OCI-LY3 (cell line): ENCODE measurements at regions not wholly inside any gene's neighbourhood (a gene's known extent, or its start where the extent isn't known, plus 50 kb on each side); places are given as distances from the start of the nearest gene placed in this dataset.

Experiments used
- H2AFZ ChIP-seq: fragments of 200-600, 300-600 bp; shearing (Covaris generic); 2 replicates; pipeline ENCODE4 v1.6.0; 2014; ENCODE audit warnings: antibody characterized with exemption, low read depth, low read length
- H3K27ac ChIP-seq: fragments of 200-600, 300-600 bp; sonication (generic); 2 replicates; pipeline ENCODE4 v1.5.1; 2014; ENCODE audit warnings: mild to moderate bottlenecking, low read length, moderate library complexity, mixed read lengths
- H3K27me3 ChIP-seq: fragments of 200-600, 300-600 bp; sonication (generic); 2 replicates; pipeline ENCODE4 v1.6.1; 2014; ENCODE audit warnings: low read depth, low read length, mixed read lengths
- H3K36me3 ChIP-seq: fragments of 200-600, 300-600 bp; sonication (generic); replicated peaks from 2 replicates; pipeline ENCODE3; 2014; ENCODE audit warnings: low read depth, low read length, mixed read lengths
- H3K4me1 ChIP-seq: fragments of 300-600, 200-600 bp; sonication (generic); 2 replicates; pipeline ENCODE4 v1.6.1; 2014; ENCODE audit warnings: low read length, mixed read lengths
- H3K4me2 ChIP-seq: fragments of 200-600, 300-600 bp; sonication (generic); 2 replicates; pipeline ENCODE4 v1.6.1; 2014; ENCODE audit warnings: low read length, mixed read lengths
- H3K4me3 ChIP-seq: fragments of 300-600, 200-600 bp; sonication (generic); 2 replicates; pipeline ENCODE4 v1.5.1; 2014; ENCODE audit warnings: antibody characterized with exemption, mild to moderate bottlenecking, low read length, moderate library complexity
- H3K79me2 ChIP-seq: fragments of 300-600, 200-600 bp; shearing (Covaris generic); 2 replicates; pipeline ENCODE4 v1.6.1; 2014; ENCODE audit warnings: mild to moderate bottlenecking, low read length, mixed read lengths
- H3K9ac ChIP-seq: fragments of 300-600, 200-600 bp; shearing (Covaris generic); 2 replicates; pipeline ENCODE4 v1.6.0; 2014; ENCODE audit warnings: mild to moderate bottlenecking, low read length, moderate library complexity
- H3K9me3 ChIP-seq: fragments of 200-600, 300-600 bp; shearing (Covaris generic); 2 replicates; pipeline ENCODE4 v1.6.1; 2014; ENCODE audit warnings: low read length, mixed read lengths; ENCODE audit not compliant: insufficient read depth
- H4K20me1 ChIP-seq: fragments of 200-600, 300-600 bp; sonication (generic); 2 replicates; pipeline ENCODE4 v1.6.1; 2016; ENCODE audit warnings: low read length, mixed read lengths; ENCODE audit not compliant: insufficient read depth
- EZH2phosphoT487 ChIP-seq: fragments of 200-600 bp; shearing (Covaris generic); IDR thresholded peaks from 2 replicates; pipeline ENCODE4 v1.6.1; 2018; ENCODE audit warnings: antibody characterized with exemption, mixed run types, low read depth
- TF ChIP-seq, protein P1 (sequence below): fragments of 200-600, 300-600 bp; sonication (generic); IDR thresholded peaks from 2 replicates; pipeline ENCODE4 v1.5.1; 2014; ENCODE audit warnings: antibody characterized with exemption, low read length, low read depth

DNA sequence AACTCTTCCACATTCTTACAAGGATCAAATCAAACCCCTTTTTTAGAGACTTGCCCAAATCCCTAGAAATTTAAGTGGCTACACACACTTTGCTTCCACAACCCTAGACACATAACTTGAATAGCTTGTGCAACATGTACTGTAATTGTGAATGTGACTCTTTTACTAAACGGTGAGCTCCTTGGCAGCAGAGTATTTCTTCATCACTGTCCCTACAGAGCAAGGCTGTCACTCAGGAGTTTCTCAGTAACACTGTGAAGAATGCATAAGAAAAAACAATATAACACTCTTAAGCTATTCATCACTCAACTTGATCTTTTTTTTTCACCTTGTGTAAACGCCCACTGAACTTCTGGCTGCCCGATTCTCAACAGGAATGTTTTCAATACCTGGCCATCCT, 53.8 kb upstream of the ADAMTS18 start:
- Histone ChIP-seq H3K4me1 (no peaks in the 10 kb centered on the region), H3K36me3 (no peaks in the 10 kb centered on the region), H2AFZ (no peak overlapping the region), H3K4me2 (no peak overlapping the region), H3K9ac (no peak overlapping the region), H3K27ac (no peak overlapping the region), H3K4me3 (no peak overlapping the region), H3K79me2 (no peaks in the 10 kb centered on the region), H3K27me3 (peaks cover 38% of the 10 kb centered on the region), H3K9me3 (no peaks in the 10 kb centered on the region), H4K20me1 (no peaks in the 10 kb centered on the region)
- TF ChIP-seq, protein P1, sequence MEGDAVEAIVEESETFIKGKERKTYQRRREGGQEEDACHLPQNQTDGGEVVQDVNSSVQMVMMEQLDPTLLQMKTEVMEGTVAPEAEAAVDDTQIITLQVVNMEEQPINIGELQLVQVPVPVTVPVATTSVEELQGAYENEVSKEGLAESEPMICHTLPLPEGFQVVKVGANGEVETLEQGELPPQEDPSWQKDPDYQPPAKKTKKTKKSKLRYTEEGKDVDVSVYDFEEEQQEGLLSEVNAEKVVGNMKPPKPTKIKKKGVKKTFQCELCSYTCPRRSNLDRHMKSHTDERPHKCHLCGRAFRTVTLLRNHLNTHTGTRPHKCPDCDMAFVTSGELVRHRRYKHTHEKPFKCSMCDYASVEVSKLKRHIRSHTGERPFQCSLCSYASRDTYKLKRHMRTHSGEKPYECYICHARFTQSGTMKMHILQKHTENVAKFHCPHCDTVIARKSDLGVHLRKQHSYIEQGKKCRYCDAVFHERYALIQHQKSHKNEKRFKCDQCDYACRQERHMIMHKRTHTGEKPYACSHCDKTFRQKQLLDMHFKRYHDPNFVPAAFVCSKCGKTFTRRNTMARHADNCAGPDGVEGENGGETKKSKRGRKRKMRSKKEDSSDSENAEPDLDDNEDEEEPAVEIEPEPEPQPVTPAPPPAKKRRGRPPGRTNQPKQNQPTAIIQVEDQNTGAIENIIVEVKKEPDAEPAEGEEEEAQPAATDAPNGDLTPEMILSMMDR, result no peak
- no peak for TF ChIP-seq EZH2phosphoT487

DNA sequence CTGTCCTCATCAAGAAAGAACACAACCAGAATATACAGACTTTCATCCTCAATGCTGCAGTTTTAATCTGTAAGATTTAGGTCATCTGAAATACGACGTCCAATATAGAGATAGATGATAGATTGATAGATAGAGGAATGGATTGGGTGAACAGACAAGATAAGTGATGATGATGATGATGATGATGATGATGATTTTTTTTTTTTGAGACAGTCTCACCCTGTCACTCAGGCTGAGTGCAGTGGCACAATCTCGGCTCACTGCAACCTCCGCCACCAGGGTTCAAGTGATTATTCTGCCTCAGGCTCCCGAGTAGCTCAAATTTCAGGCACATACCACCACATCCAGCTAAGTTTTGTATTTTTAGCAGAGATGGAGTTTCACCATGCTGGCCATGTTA, 56.3 kb upstream of the ADAMTS18 start:
- H3K27me3 ChIP-seq, result peaks cover 21% of the 10 kb centered on the region; the same call in 1 of the 2 replicates

DNA sequence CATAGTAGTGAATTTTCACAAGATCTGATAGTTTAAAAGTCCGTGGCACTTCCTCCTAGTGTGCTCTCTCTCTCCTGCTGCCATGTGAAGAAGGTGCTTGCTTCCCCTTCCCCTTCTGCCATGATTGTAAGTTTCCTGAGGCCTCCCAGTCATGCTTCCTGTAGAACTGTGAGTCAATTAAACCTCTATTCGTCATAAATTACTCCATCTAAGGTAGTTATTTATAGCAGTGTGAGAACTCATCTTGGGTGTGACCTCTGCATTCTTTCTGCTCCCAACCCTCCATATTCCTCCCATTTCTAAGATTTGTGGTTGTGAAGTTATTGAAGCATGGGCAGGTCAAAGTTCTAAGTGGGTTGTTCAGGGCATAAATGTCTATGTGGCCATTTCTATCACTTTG, 62.1 kb upstream of the ADAMTS18 start:
- TF ChIP-seq EZH2phosphoT487, result no peak
- TF ChIP-seq, protein P1, result no peak
- Histone ChIP-seq H3K27ac (no peak overlapping the region), H3K4me2 (no peak overlapping the region), H3K79me2 (no peaks in the 10 kb centered on the region), H3K9ac (no peak overlapping the region), H3K9me3 (no peaks in the 10 kb centered on the region), H2AFZ (no peak overlapping the region), H3K36me3 (no peaks in the 10 kb centered on the region), H3K4me3 (no peak overlapping the region), H3K4me1 (peaks cover 11% of the 10 kb centered on the region), H4K20me1 (no peaks in the 10 kb centered on the region), H3K27me3 (peaks cover 12% of the 10 kb centered on the region; the same call in 1 of the 2 replicates)

More for the DNA sequence above, 56.3 kb upstream of the ADAMTS18 start:
- Histone ChIP-seq H3K27ac (no peak overlapping the region), H2AFZ (no peak overlapping the region), H3K4me1 (no peaks in the 10 kb centered on the region), H4K20me1 (no peaks in the 10 kb centered on the region), H3K79me2 (no peaks in the 10 kb centered on the region), H3K4me3 (no peak overlapping the region), H3K9ac (no peak overlapping the region), H3K4me2 (no peak overlapping the region), H3K9me3 (no peaks in the 10 kb centered on the region), H3K36me3 (no peaks in the 10 kb centered on the region)
- TF ChIP-seq EZH2phosphoT487, result no peak
- TF ChIP-seq, protein P1, result no peak

DNA sequence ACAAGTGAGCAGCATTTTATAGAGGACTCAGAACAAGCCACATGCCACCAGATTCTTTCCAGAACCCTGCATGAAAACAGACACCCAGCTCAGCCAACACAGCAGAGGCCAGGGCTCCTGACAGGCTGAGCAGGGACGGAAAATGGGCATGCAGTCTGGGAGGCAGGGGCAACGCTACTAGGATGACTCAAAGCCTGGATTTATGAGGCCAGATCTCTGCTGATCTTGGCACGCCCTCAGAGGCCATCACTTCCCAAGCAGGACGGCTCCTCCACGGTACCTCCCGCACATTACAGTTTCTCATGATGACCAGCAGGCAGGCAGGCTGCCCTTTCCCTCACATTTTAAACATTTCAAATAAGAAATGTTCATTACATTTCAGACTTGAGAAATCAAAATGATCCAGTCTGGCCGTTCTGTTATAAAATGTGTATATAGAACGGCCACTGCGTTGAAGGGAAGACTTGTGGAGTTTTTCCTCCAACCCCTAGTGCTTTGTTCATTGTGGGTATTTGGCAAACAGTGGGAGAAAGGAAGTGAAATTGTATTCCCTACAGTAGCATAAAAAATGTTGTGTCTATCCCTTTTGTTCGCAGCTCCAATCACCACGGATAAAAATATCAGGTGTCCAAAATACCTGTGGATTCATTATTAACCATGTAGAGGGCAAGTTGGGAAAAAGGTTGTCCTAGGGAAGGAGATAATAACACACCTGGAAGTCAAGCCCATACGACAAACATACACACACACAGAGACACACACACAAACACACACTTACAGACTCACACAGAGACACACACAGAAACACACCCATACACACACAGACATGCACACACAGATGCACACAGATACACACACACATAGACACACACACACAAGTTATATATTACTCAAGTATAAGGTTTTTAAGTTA, 64.8 kb upstream of the ADAMTS18 start:
- Histone ChIP-seq H3K9me3 (no peaks in the 10 kb centered on the region), H4K20me1 (no peaks in the 10 kb centered on the region), H3K4me2 (no peak overlapping the region), H2AFZ (no peak overlapping the region), H3K36me3 (no peaks in the 10 kb centered on the region), H3K4me3 (no peak overlapping the region), H3K27ac (no peak overlapping the region), H3K9ac (no peak overlapping the region), H3K27me3 (no peaks in the 10 kb centered on the region), H3K79me2 (no peaks in the 10 kb centered on the region), H3K4me1 (peaks cover 13% of the 10 kb centered on the region)
- TF ChIP-seq EZH2phosphoT487, result no peak
- TF ChIP-seq, protein P1, result no peak
